HG03103 (cell line): ENCODE measurements at regions not wholly inside any gene's neighbourhood (a gene's known extent, or its start where the extent isn't known, plus 50 kb on each side); places are given as distances from the start of the nearest gene placed in this dataset.
"Not testable (repeated sequence)": the region's sequence is repeated elsewhere in the genome, so short reads cannot be mapped to it uniquely, and the experiment has no call there.

Experiments used
- ATAC-seq: cut with Tn5 transposase; IDR thresholded peaks from one replicate; pipeline ENCODE4 v1.9.1; 2021; ENCODE audit warnings: low read depth; ENCODE audit not compliant: unreplicated experiment

GRCh38 chr2:180559771-180560170 is 420.6 kb upstream of the UBE2E3 start:
- no peak for ATAC-seq

GRCh38 chr2:180559038-180559437 is 421.4 kb upstream of the UBE2E3 start:
- no peak for ATAC-seq

GRCh38 chr2:180555391-180555965 is 424.9 kb upstream of the UBE2E3 start:
- ATAC-seq: no peak

GRCh38 chr2:180554330-180554729 is 426.1 kb upstream of the UBE2E3 start:
- no peak for ATAC-seq

- ATAC-seq: no peak
Observed at GRCh38 chr2:180553094-180553715, 427.2 kb upstream of the UBE2E3 start.

- no peak for ATAC-seq
Observed at GRCh38 chr2:180542511-180542910, 437.9 kb upstream of the UBE2E3 start.

GRCh38 chr2:180540761-180541160 is 439.6 kb upstream of the UBE2E3 start:
- ATAC-seq: no peak

GRCh38 chr2:180539541-180539940 is 440.9 kb upstream of the UBE2E3 start:
- ATAC-seq: no peak

GRCh38 chr2:180535289-180535688 is 445.1 kb upstream of the UBE2E3 start:
- ATAC-seq: no peak

GRCh38 chr2:180531787-180532186 is 448.6 kb upstream of the UBE2E3 start:
- ATAC-seq: not testable (repeated sequence)

GRCh38 chr2:180524499-180524898 is 455.9 kb upstream of the UBE2E3 start:
- ATAC-seq: no peak

GRCh38 chr2:180523621-180524340 is 456.6 kb upstream of the UBE2E3 start:
- ATAC-seq: no peak

GRCh38 chr2:180520921-180521581 is 459.4 kb upstream of the UBE2E3 start:
- ATAC-seq: no peak

- ATAC-seq: no peak
Observed at GRCh38 chr2:180520206-180520605, 460.2 kb upstream of the UBE2E3 start.

GRCh38 chr2:180519276-180519675 is 461.1 kb upstream of the UBE2E3 start:
- ATAC-seq: no peak

- ATAC-seq: no peak
Observed at GRCh38 chr2:180516232-180516631, 464.2 kb upstream of the UBE2E3 start.

GRCh38 chr2:180513389-180513788 is 467.0 kb upstream of the UBE2E3 start:
- no peak for ATAC-seq

GRCh38 chr2:180508458-180508857 is 471.9 kb upstream of the UBE2E3 start:
- ATAC-seq: no peak

- ATAC-seq: no peak
Observed at GRCh38 chr2:180507028-180507427, 473.4 kb upstream of the UBE2E3 start.

- ATAC-seq: no peak
Observed at GRCh38 chr2:180505203-180505602, 475.2 kb upstream of the UBE2E3 start.

GRCh38 chr2:180497621-180498152 is 482.7 kb upstream of the UBE2E3 start:
- no peak for ATAC-seq
